Motor neuron (in vitro differentiated cells): ENCODE measurements at regions not wholly inside any gene's neighbourhood (a gene's known extent, or its start where the extent isn't known, plus 50 kb on each side); places are given as distances from the start of the nearest gene placed in this dataset.
A peak's percentile ranks its signal among the peaks of the same experiment; 100 is the strongest.
"Not testable (repeated sequence)": the region's sequence is repeated elsewhere in the genome, so short reads cannot be mapped to it uniquely, and the experiment has no call there.

Experiments used
- ATAC-seq, 8 experiments: fragments of 200-7000 bp; cut with Tn5 transposase; replicated peaks in 6 of 8; 2 replicates each; pipeline ENCODE4 v1.8.0; 2021; ENCODE audit warnings: mild to moderate bottlenecking in 8 of 8, moderate library complexity in 8 of 8
- H3K27ac ChIP-seq, 2 donors: fragments of 250-450 bp; sonication (Bioruptor Pico); 2 replicates each; pipeline ENCODE4 v1.9.0; 2021; ENCODE audit warnings: antibody characterized with exemption in 2 of 2, mild to moderate bottlenecking in 2 of 2, moderate library complexity in 1 of 2
- H3K4me1 ChIP-seq, 2 donors: fragments of 250-450 bp; sonication (Bioruptor Pico); replicated peaks in 1 of 2; 2 replicates each; pipeline ENCODE4 v1.6.1; 2021; ENCODE audit warnings: antibody characterized with exemption in 2 of 2, mild to moderate bottlenecking in 2 of 2, moderate library complexity in 1 of 2
- H3K4me3 ChIP-seq, 5 donors: fragments of 250-450 bp; sonication (Bioruptor Pico); 2 replicates each; pipeline ENCODE4 v1.9.0; 2021; ENCODE audit warnings: antibody characterized with exemption in 5 of 5, mild to moderate bottlenecking in 5 of 5, moderate library complexity in 4 of 5
- whole genome bisulfite sequencing, 10 experiments: fragments of 450-650 bp; shearing (Covaris generic); methylation state at CpG; one replicate each; pipeline ENCODE4 v1.0.0; 2022; 5-methylcytosine and 5-hydroxymethylcytosine counted together
- in situ Hi-C, 9 experiments: fragments of 400-800 bp; cut with MboI; loops; one replicate each; pipeline ENCODE4 v1.15.0; 2021; ENCODE audit warnings: low sequenced_read_pairs in 9 of 9, low pct_unique_long_range_greater_than_20kb in 2 of 9; ENCODE audit not compliant: unreplicated experiment in 9 of 9

DNA sequence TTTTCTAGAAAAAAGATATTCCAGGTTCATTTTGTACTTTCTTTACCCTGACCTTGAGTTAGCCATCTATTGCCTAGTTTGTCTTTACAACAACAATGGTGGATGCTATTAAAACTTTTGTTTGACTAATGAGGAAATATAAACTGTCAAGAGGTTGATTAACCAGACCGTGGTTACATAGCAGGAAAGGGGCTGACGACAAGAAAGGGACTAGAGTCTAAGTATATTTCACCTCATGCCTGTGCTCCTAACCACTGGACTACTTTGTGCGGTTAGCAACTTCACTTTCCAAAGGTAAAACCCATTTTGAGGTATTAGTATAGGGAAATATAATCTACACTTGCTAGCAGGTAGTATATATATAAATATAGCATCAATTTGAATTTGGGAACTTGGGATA is 327.1 kb downstream of the SATB1 start:
- WGBS, 10 experiments: 89 to 100% (median 100%) methylated on average over 1 to 3 of the region's 3 CpGs; no CpG with 5 or more reads in 1 of the 10 experiments

DNA sequence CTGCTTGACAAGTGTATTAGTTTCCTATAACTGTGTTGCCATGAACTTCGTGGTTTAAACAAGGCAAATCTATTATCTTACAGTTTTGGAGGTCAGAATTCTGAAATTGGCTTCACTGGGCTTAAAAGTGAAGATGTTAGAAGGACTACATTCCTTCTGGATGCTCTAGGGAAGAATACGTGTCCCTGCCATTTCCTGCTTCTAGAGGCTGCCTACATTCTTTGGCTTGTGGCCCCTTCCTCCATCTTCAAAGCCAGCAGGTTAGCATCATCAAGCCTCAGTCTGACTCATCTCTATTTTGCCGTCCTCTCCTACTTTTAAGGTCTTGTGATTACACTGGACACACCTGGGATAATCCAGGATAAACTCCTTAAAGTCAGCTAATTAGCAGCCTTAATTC is 327.7 kb downstream of the SATB1 start:
- in situ Hi-C loops: no loop called here
- no peak for ATAC-seq
- Histone ChIP-seq H3K4me3 (no peak overlapping the region), H3K4me1 (peaks cover 0 to 2% of the 10 kb centered on the region in 2 donors), H3K27ac (no peak overlapping the region)
- 57 to 100% (median 89%) methylated on average over 1 to 3 of the region's 3 CpGs; no CpG with 5 or more reads in 1 of the 10 experiments for WGBS, 10 experiments

More for the DNA sequence above, 327.1 kb downstream of the SATB1 start:
- ATAC-seq: no peak
- in situ Hi-C loops: no loop called here
- Histone ChIP-seq H3K4me3 (no peak overlapping the region), H3K27ac (no peak overlapping the region), H3K4me1 (peaks cover 0 to 2% of the 10 kb centered on the region in 2 donors)

DNA sequence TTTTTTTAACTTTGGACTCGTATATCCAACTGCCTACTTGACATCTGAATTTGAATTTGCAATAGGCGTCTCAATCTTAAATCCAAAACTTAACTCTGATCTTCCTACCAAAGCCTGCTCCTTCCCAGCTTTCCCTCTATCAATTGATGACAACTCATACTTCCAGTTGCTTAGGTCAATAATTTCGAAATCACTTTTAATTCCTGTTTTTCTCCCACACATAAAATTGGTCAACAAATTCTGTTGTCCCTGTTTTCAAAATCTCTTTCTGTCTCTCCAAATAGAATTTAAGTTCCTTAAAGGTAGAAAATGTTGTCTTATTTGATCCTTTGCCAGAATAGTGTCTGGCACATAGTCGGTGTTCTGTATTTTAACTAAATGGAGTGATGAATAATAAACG is 332.4 kb downstream of the SATB1 start:
- peaks cover 0 to 2% of the 10 kb centered on the region in 2 donors for H3K4me1 ChIP-seq
- H3K4me3 ChIP-seq: no peak overlapping the region
- in situ Hi-C loops: no loop called here
- no peak for ATAC-seq
- no peak overlapping the region for H3K27ac ChIP-seq
- 50 to 97% (median 80%) methylated on average over 1 to 5 of the region's 5 CpGs for WGBS, 10 experiments

DNA sequence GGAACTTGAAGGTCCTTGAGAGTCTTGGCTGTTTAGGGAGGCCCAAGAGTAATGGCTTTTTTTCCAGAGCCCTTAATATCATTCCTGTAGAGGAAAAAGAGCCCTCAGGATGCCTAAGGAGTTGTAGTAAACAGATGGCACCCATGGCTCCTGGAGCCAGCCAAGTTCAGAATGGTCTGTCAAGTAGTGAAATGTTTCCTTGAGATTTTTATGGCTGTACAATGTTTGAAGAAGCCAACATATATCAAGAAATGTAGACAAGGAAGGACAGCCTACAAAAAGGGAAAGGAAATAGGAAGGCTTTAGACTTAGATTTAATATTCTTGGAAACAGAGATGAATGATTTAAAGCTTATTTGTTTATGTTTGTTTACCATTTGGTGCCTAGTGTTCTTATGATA is 334.8 kb downstream of the SATB1 start:
- in situ Hi-C loops: no loop called here

DNA sequence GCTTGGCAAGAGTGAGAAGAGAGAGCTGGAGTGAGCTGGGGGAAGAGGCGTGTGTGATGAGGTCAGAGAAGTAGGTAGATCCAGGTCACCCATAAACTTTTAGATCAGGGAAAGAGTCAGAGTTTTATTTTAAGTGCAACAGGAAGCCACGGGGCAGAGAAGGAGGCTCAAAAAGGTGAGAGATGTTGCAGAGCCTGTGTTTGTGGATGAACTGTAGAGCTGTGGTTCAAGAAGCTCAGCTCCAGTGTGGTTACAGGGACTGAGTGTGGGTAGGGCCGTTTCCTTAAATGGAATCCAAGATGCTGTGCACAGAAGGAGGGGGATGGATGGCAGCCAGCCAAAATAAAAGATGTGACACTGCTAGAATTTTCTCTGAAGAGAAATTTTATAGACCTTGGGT is 337.2 kb downstream of the SATB1 start:
- Histone ChIP-seq H3K4me3 (no peak overlapping the region), H3K27ac (no peak overlapping the region), H3K4me1 (peaks cover 14 to 17% of the 10 kb centered on the region in 2 donors)
- no peak for ATAC-seq
- in situ Hi-C loops: no loop called here
- 0 to 100% (median 80%) methylated on average over 1 to 3 of the region's 3 CpGs; no CpG with 5 or more reads in 1 of the 10 experiments for WGBS, 10 experiments

More for the DNA sequence above, 334.8 kb downstream of the SATB1 start:
- ATAC-seq: no peak
- H3K27ac ChIP-seq: no peak overlapping the region
- H3K4me3 ChIP-seq: no peak overlapping the region
- H3K4me1 ChIP-seq: peaks cover 14 to 17% of the 10 kb centered on the region in 2 donors

DNA sequence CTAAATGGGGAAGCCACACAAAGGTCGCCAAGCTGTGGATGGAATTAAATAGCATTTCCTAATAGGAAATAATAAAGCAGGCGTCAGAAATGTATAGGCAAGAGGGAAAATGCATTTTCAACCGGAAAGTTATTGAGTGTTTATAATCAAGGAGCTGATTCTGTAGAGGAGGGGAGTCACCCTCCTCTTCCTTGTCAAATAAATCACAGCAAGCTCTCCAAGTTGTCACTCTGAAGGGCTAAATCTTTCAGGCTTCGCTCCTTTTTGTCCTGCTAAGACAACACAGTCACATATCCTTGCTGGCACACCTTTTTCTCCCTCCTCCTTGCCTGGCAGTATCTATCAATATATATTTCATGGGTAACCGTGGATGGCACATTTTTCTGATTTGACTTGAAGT is 338.4 kb downstream of the SATB1 start:
- Histone ChIP-seq H3K27ac (no peak overlapping the region), H3K4me1 (peaks cover 14 to 17% of the 10 kb centered on the region in 2 donors), H3K4me3 (no peak overlapping the region)
- WGBS, 10 experiments: 0 to 78% (median 37%) methylated on average over 1 to 5 of the region's 5 CpGs; no CpG with 5 or more reads in 1 of the 10 experiments
- ATAC-seq: peak in 5 of 8 experiments; percentile 45 to 72 (median 50)
- in situ Hi-C loops: no loop called here

DNA sequence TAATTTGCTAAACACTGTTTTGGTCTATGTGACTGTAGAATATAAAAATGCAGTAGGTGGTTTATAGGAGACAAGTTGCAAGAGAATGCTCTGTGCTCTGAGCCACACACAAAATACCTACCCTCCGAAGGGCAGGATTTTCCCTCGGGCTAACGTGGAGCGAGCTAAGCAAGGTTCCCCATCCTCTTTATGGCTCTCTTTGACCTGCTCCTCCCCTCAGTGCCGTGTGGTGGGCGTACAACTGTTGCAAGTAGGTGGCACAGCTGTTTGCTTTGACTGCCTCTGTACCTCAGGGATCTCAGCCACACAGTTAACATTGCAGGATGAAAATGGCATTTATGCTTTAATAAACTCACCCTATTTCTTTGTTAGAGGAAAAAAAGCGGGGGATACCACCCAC is 339.1 kb downstream of the SATB1 start:
- ATAC-seq: peak in 6 of 8 experiments; percentile 43 to 72 (median 61)
- Histone ChIP-seq H3K27ac (no peak overlapping the region), H3K4me3 (no peak overlapping the region), H3K4me1 (peaks cover 14 to 17% of the 10 kb centered on the region in 2 donors)
- in situ Hi-C loops: no loop called here
- 21 to 72% (median 48%) methylated on average over 1 to 7 of the region's 7 CpGs; no CpG with 5 or more reads in 1 of the 10 experiments for WGBS, 10 experiments

DNA sequence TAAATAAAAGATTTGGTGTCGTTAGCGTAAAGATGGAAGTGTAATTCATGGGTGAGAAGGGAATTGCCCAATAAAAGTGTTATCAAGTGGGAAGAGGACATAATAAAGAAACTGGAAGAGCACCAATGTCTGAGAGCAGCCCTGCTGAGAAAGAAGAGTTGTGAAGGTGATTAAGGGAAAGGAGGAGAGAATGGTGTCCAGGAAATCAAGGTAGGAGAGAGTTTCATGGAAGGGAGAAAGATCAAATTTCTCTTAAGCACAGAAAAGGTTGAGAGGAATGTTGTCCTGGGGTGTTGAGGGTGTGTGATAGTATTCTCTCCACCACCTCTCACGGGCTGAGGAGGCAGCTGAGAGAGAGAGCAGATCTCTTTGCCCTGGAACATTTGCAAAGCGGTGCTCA is 339.7 kb downstream of the SATB1 start:
- Histone ChIP-seq H3K4me1 (peaks cover 14 to 20% of the 10 kb centered on the region in 2 donors), H3K4me3 (no peak overlapping the region), H3K27ac (no peak overlapping the region)
- peak in 1 of 8 experiments; percentile 7 for ATAC-seq
- WGBS, 10 experiments: 57 to 100% (median 78%) methylated on average over 2 to 4 of the region's 4 CpGs
- in situ Hi-C loops: no loop called here

DNA sequence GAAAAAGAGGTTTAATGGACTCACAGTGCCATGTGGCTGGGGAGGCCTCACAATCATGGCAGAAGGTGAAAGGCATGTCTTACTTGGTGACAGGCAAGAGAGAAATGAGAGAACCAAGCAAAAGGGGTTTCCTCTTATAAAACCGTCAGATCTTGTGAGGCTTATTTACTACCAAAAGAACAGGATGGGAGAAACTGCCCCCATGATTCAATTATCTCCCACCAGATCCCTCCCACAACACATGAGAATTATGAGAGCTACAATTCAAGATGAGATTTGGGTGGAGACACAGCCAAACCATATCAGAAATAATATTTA is 340.8 kb upstream of the TBC1D5 start:
- H3K27ac ChIP-seq, in situ Hi-C loops, ATAC-seq, H3K4me3 ChIP-seq: not testable (repeated sequence)
- 57 to 100% (median 100%) methylated on average over 1 of the region's 1 CpG; no CpG with 5 or more reads in 5 of the 10 experiments for WGBS, 10 experiments
- peaks cover 20 to 29% of the 10 kb centered on the region in 2 donors for H3K4me1 ChIP-seq

DNA sequence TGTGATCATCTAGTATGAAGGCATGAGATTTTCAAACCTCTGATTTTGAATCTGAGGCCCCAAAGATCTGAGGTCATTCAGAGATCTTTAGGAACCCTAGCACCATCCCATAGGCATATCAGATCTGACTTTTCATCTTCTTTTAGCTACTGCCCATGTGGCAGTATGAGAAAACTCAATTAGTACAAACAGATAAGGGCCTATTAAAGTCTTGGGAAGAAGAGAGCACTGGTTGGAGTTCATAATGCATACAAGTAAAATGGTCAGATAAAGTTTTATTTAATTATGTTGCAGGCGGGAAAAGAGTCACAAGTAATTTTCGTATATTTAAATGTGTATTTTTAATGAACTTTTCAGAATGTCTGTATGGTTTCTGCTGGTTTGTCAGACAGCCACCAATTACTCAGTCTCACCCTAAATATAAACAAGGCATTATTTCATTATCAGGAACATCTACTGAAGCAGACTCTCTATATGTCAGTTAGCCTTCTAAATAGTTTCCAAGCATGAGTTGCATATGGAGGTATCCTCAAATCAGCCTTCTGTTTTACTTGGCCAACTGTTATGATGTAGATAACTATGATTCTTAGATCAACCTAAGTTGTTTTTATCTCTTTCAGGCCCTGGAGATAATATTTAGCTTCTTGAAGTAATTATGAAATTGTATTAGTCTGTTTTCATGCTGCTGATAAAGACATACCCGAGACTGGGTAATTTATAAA is 340.3 kb upstream of the TBC1D5 start:
- Histone ChIP-seq H3K4me1 (peaks cover 20 to 27% of the 10 kb centered on the region in 2 donors), H3K4me3 (no peak overlapping the region), H3K27ac (no peak overlapping the region)
- in situ Hi-C loops: no loop called here
- ATAC-seq: no peak
- WGBS, 10 experiments: 56 to 100% (median 100%) methylated on average over 1 to 3 of the region's 3 CpGs

DNA sequence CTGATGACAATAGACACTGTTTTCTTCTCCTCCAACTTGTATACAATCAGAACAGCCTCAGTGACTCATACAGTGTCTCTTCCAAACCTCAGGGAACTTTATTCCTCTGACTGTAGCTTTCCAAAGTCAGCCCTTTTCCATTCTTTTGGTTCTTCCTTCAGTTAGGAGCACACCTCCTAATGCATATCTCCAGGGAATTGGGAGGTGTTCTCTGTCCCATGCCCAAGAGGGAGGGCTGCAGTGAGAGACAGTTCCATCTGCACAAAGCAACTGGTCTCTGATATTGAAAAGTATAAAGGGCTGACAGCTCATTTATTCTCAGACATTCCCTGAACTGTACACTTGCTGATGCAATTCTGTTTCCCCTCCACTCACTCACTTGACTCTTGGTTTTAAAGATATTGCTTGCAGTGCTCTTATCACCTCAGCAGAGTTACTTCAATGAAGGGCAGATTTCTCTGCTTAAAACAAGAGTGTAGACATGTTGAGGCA is 337.8 kb upstream of the TBC1D5 start:
- peaks cover 6 to 19% of the 10 kb centered on the region in 2 donors for H3K4me1 ChIP-seq
- no peak overlapping the region for H3K4me3 ChIP-seq
- in situ Hi-C loops: no loop called here
- H3K27ac ChIP-seq: no peak overlapping the region
- peak in 7 of 8 experiments; percentile 70 to 91 (median 80) for ATAC-seq

DNA sequence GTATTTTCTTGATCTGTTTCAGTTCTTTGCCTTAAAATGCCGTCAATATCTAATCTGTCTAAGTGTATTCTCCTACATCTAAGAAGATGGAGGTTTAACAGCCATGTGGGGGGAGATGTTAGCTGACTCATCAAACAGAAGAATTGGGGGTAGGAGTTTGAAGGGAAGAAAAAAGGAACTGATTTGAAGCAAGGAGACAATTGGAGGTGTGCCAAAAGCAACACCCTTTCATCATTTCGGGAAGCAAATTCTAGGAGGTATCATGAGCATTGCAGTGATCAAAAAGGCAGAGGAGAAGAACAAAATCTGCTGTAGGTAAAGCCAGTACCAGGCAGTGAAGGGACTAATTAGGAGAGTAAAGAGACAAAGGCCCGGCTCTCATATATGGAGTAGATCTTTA is 337.3 kb upstream of the TBC1D5 start:
- Histone ChIP-seq H3K4me3 (no peak overlapping the region), H3K27ac (no peak overlapping the region), H3K4me1 (peaks cover 6 to 19% of the 10 kb centered on the region in 2 donors)
- 40 to 100% (median 67%) methylated on average over 1 to 3 of the region's 3 CpGs; no CpG with 5 or more reads in 1 of the 10 experiments for WGBS, 10 experiments
- in situ Hi-C loops: no loop called here
- ATAC-seq: peak in 4 of 8 experiments; percentile 6 to 46 (median 16)

DNA sequence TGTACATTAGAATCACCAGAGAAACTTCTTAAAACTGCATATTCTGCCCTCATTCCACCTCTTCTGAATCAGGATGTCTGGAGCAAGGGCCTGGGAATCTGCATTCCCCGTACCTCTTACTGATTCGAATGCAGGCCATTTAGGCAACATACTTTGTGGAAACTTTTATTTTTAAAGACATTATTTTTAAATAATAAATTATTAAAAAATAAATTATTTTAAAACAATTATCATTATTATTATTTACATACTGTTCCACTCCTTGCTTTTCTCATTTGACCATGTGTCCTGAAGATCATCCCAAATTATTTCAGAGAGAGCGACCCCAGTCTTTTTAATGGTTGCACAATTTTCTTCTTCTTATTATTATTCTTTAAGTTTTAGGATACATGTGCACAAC is 336.6 kb upstream of the TBC1D5 start:
- H3K27ac ChIP-seq: no peak overlapping the region
- peaks cover 6 to 19% of the 10 kb centered on the region in 2 donors for H3K4me1 ChIP-seq
- WGBS, 10 experiments: 80 to 100% (median 95%) methylated on average over 1 to 3 of the region's 3 CpGs
- H3K4me3 ChIP-seq: no peak overlapping the region
- in situ Hi-C loops: no loop called here
- ATAC-seq: no peak
